Karpas-422 (cell line): ENCODE measurements at regions not wholly inside any gene's neighbourhood (a gene's known extent, or its start where the extent isn't known, plus 50 kb on each side); places are given as distances from the start of the nearest gene placed in this dataset.
"Not testable (repeated sequence)": the region's sequence is repeated elsewhere in the genome, so short reads cannot be mapped to it uniquely, and the experiment has no call there.

ENCODE experiments used
- DNase-seq: peaks from one replicate; pipeline ENCODE4 v3.0.0-alpha.2; 2015
- H2AFZ ChIP-seq: fragments of 200-600 bp; sonication (generic); 2 replicates; pipeline ENCODE4 v1.6.1; 2014; ENCODE audit warnings: antibody characterized with exemption, low read length, mixed read lengths
- H3K27ac ChIP-seq: fragments of 200-600 bp; sonication (generic); 2 replicates; pipeline ENCODE4 v1.5.1; 2014; ENCODE audit warnings: mild to moderate bottlenecking, low read length, moderate library complexity
- H3K27me3 ChIP-seq: fragments of 200-600 bp; sonication (generic); 2 replicates; pipeline ENCODE4 v1.6.1; 2014; ENCODE audit warnings: low read length, mixed read lengths
- H3K36me3 ChIP-seq: fragments of 200-600 bp; sonication (generic); 2 replicates; pipeline ENCODE4 v1.6.1; 2014; ENCODE audit warnings: low read length, mixed read lengths; ENCODE audit not compliant: insufficient read depth
- H3K4me1 ChIP-seq: fragments of 200-600 bp; sonication (generic); 2 replicates; pipeline ENCODE4 v1.6.1; 2014; ENCODE audit warnings: mild to moderate bottlenecking, low read length, mixed read lengths
- H3K4me2 ChIP-seq: fragments of 200-600 bp; sonication (generic); 2 replicates; pipeline ENCODE4 v1.6.1; 2014; ENCODE audit warnings: low read length, low read depth, mild to moderate bottlenecking; ENCODE audit not compliant: poor library complexity, severe bottlenecking
- H3K4me3 ChIP-seq: fragments of 200-600 bp; sonication (generic); 2 replicates; pipeline ENCODE4 v1.5.1; 2014; ENCODE audit warnings: mild to moderate bottlenecking, antibody characterized with exemption, low read length, mixed read lengths
- H3K79me2 ChIP-seq: fragments of 200-600 bp; sonication (generic); 2 replicates; pipeline ENCODE4 v1.6.1; 2014; ENCODE audit warnings: mild to moderate bottlenecking, low read length, mixed read lengths
- H3K9ac ChIP-seq: fragments of 200-600 bp; sonication (generic); 2 replicates; pipeline ENCODE4 v1.6.0; 2014; ENCODE audit warnings: low read length
- H3K9me2 ChIP-seq: fragments of 200-600 bp; sonication (generic), shearing (Covaris generic); replicated peaks from 2 replicates; pipeline ENCODE4 v1.6.0; 2014; ENCODE audit warnings: mild to moderate bottlenecking, low read length, moderate library complexity; ENCODE audit not compliant: insufficient read depth
- H3K9me3 ChIP-seq: fragments of 300-700, 200-600 bp; sonication (generic); 2 replicates; pipeline ENCODE4 v1.6.1; 2014; ENCODE audit warnings: low read length, mixed read lengths
- H4K20me1 ChIP-seq: fragments of 200-600 bp; sonication (generic); 2 replicates; pipeline ENCODE4 v1.6.1; 2014; ENCODE audit warnings: mild to moderate bottlenecking, antibody characterized with exemption, low read length, low read depth; ENCODE audit not compliant: insufficient read depth

GRCh38 chr5:2352101-2352861 is 399.2 kb downstream of the IRX2 start:
- Histone ChIP-seq H3K9me2 (no peaks in the 10 kb centered on the region), H4K20me1 (no peaks in the 10 kb centered on the region), H2AFZ (no peak overlapping the region), H3K9ac (no peak overlapping the region), H3K36me3 (no peaks in the 10 kb centered on the region), H3K79me2 (no peaks in the 10 kb centered on the region), H3K27ac (no peak overlapping the region), H3K9me3 (peaks cover 3% of the 10 kb centered on the region; the same call in 1 of the 2 replicates), H3K4me2 (no peak overlapping the region), H3K4me3 (no peak overlapping the region), H3K4me1 (no peaks in the 10 kb centered on the region), H3K27me3 (no peaks in the 10 kb centered on the region)
- DNase-seq, result no peak

DNA sequence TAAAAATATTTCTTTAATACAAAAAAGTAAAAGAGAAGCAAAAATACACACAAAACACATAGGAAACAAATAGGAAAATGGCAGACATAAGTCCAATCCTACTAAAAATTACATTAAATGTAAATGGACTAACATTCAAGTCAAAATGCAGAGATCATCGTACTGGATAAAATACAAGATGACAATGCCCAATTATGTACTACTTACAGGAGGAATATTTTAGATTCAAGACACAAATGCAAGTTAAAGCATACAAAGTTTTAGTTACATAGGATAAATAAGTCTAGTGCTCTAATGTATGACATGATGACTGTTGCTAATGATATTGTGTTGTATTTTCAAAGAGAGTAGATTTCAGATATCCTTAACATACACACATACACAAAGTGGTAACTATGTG is 401.7 kb downstream of the IRX2 start:
- not testable (repeated sequence) for H3K36me3 ChIP-seq, H3K9me2 ChIP-seq, H3K4me1 ChIP-seq, H3K9me3 ChIP-seq, H3K4me2 ChIP-seq, H3K4me3 ChIP-seq, H3K27ac ChIP-seq, H2AFZ ChIP-seq, H4K20me1 ChIP-seq, DNase-seq, H3K27me3 ChIP-seq, H3K79me2 ChIP-seq, H3K9ac ChIP-seq

DNA sequence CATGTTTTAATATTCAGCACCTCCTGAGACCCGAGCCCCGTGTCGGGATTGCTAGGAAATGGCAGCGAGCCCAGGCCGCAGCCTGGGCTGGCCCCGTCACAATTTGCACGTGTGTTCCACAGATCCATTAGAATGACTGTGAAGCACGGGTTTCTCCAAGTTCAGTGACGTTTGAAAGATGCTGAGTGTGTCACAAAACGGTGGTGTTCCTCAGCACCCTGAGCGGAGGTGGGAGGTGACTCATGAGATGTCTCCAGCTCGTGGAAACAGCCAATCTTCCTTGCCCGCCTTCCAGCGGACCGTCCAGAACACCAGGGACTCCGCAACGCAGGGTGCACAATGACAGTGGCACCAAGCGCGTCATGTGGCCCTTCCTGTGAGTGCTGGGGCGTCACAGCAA is 412.8 kb downstream of the IRX2 start:
- no peak overlapping the region for H3K9ac ChIP-seq
- H3K36me3 ChIP-seq, result no peaks in the 10 kb centered on the region
- no peak overlapping the region for H3K4me2 ChIP-seq
- H3K9me2 ChIP-seq, result no peaks in the 10 kb centered on the region
- H3K9me3 ChIP-seq, result no peaks in the 10 kb centered on the region
- H3K4me3 ChIP-seq, result no peak overlapping the region
- no peaks in the 10 kb centered on the region for H4K20me1 ChIP-seq
- H3K79me2 ChIP-seq, result no peaks in the 10 kb centered on the region
- H3K27ac ChIP-seq, result no peak overlapping the region
- H3K27me3 ChIP-seq, result no peaks in the 10 kb centered on the region
- no peak for DNase-seq
- no peaks in the 10 kb centered on the region for H3K4me1 ChIP-seq
- H2AFZ ChIP-seq, result no peak overlapping the region

- no peak overlapping the region for H2AFZ ChIP-seq
- no peak for DNase-seq
- H3K4me2 ChIP-seq, result no peak overlapping the region
- H3K4me3 ChIP-seq, result no peak overlapping the region
- no peaks in the 10 kb centered on the region for H3K9me2 ChIP-seq
- H3K36me3 ChIP-seq, result no peaks in the 10 kb centered on the region
- H4K20me1 ChIP-seq, result no peaks in the 10 kb centered on the region
- no peak overlapping the region for H3K9ac ChIP-seq
- no peaks in the 10 kb centered on the region for H3K27me3 ChIP-seq
- H3K9me3 ChIP-seq, result no peaks in the 10 kb centered on the region
- no peaks in the 10 kb centered on the region for H3K79me2 ChIP-seq
- H3K27ac ChIP-seq, result no peak overlapping the region
- no peaks in the 10 kb centered on the region for H3K4me1 ChIP-seq
These were observed 415.6 kb downstream of the IRX2 start for GRCh38 chr5:2335733-2336515.

GRCh38 chr5:2335125-2335732 is 416.2 kb downstream of the IRX2 start:
- Histone ChIP-seq H3K36me3 (no peaks in the 10 kb centered on the region), H3K79me2 (no peaks in the 10 kb centered on the region), H2AFZ (no peak overlapping the region), H3K9ac (no peak overlapping the region), H3K4me3 (no peak overlapping the region), H3K27me3 (no peaks in the 10 kb centered on the region), H3K9me3 (no peaks in the 10 kb centered on the region), H3K27ac (no peak overlapping the region), H3K9me2 (no peaks in the 10 kb centered on the region), H3K4me1 (no peaks in the 10 kb centered on the region), H4K20me1 (no peaks in the 10 kb centered on the region), H3K4me2 (no peak overlapping the region)
- DNase-seq, result no peak

DNA sequence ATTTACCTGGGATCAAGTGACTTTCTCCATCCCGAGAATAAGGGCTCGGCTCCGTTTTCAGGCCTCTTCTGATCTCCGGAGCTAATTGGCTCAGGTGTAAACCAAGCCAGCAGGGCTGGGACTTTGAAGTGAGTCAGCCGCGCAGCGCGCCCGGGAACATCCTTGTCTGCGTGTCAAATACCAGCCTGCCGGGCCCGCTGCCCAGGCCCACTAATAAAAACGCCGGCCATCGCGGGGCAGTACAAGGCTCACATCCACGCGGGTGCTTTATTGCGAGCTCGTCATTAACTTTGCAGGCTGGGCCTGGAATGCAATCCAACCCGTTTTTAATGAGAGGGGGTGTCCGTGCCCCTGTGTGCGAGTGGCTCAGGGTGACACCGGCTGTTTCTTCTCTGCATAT is 416.8 kb downstream of the IRX2 start:
- Histone ChIP-seq H3K27me3 (no peaks in the 10 kb centered on the region), H2AFZ (no peak overlapping the region)
- DNase-seq, result no peak

GRCh38 chr5:2333291-2333690 is 418.2 kb downstream of the IRX2 start:
- Histone ChIP-seq H3K4me3 (no peak overlapping the region), H3K9me3 (no peaks in the 10 kb centered on the region), H3K4me2 (no peak overlapping the region), H2AFZ (no peak overlapping the region), H3K79me2 (no peaks in the 10 kb centered on the region), H3K27ac (no peak overlapping the region), H3K36me3 (no peaks in the 10 kb centered on the region), H3K27me3 (no peaks in the 10 kb centered on the region), H3K4me1 (no peaks in the 10 kb centered on the region), H3K9ac (no peak overlapping the region), H4K20me1 (no peaks in the 10 kb centered on the region), H3K9me2 (no peaks in the 10 kb centered on the region)
- no peak for DNase-seq

More for the DNA sequence above, 416.8 kb downstream of the IRX2 start:
- no peaks in the 10 kb centered on the region for H3K4me1 ChIP-seq
- H3K4me3 ChIP-seq, result no peak overlapping the region
- H3K9me3 ChIP-seq, result no peaks in the 10 kb centered on the region
- H3K9me2 ChIP-seq, result no peaks in the 10 kb centered on the region
- H3K27ac ChIP-seq, result no peak overlapping the region
- no peaks in the 10 kb centered on the region for H3K79me2 ChIP-seq
- no peak overlapping the region for H3K4me2 ChIP-seq
- H3K9ac ChIP-seq, result no peak overlapping the region
- H3K36me3 ChIP-seq, result no peaks in the 10 kb centered on the region
- H4K20me1 ChIP-seq, result no peaks in the 10 kb centered on the region

GRCh38 chr5:2332521-2332920 is 419.0 kb downstream of the IRX2 start:
- Histone ChIP-seq H2AFZ (no peak overlapping the region), H3K27me3 (no peaks in the 10 kb centered on the region), H3K4me3 (no peak overlapping the region), H3K9me2 (no peaks in the 10 kb centered on the region), H3K9ac (no peak overlapping the region), H3K79me2 (no peaks in the 10 kb centered on the region), H3K27ac (no peak overlapping the region), H3K4me2 (no peak overlapping the region), H4K20me1 (no peaks in the 10 kb centered on the region), H3K9me3 (no peaks in the 10 kb centered on the region), H3K36me3 (no peaks in the 10 kb centered on the region), H3K4me1 (no peaks in the 10 kb centered on the region)
- no peak for DNase-seq
